HG03108 (cell line): ENCODE measurements at regions not wholly inside any gene's neighbourhood (a gene's known extent, or its start where the extent isn't known, plus 50 kb on each side); places are given as distances from the start of the nearest gene placed in this dataset.

ENCODE experiments used
- ATAC-seq: cut with Tn5 transposase; IDR thresholded peaks from one replicate; pipeline ENCODE4 v1.9.1; 2021; ENCODE audit warnings: moderate library complexity; ENCODE audit not compliant: unreplicated experiment

DNA sequence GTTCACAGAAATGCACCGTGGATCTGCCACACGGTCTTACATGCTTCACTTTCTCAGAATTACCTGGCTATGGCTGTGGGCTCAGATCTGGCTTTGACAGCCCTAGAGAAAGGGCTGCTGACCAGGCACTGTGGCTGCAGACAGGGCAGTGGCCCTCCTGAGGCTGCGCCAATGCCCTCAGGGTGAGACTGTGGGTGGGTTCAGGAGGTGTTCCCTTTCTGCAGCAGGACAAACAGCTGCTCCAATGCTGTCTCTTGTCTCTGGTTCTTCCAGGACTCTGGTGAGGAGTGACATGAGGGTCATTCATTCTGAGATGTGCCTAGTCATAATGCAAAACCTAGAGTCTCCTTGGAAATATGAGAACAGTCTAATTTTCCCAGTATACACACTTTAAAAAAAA lies 90.5 kb upstream of the SMIM21 start:
- ATAC-seq: no peak

DNA sequence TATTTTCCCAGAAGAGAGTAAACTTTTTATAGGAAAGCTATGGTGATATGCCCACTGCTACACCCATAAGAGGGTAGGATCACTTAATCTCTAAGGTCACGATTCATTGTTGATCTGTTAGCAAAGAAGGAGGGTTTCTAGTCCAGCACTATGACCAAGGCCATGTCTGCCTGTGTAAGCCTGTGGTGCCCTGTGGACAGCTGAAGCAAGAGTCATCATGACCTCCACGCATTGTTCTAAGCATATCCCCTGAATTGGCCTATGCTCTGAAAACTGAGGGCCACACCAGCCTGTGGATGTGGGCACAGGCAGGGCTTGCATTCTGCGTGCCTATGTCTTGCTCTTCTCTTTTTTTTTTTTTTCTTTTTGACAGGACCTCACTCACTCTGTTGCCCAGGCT lies 89.8 kb upstream of the SMIM21 start:
- no peak for ATAC-seq

DNA sequence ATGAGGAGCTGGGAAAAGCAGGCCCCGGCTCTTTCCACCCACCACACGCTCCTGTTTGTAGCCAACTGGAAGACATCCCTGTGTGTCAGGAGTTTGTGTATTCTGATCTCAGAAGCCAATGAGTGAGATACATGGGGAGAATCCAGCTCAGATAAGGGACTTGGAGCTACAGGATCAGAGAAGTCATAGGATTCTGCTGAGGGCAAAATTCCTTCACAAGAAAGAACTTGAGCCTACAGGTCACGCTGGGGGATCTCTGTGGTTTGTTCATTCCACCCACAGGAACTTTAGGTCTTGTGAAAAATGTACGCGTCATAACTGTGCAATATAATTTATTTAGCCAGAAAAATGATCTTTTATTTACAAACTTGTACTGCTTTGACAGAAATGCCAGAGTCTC lies 80.1 kb upstream of the SMIM21 start:
- no peak for ATAC-seq

DNA sequence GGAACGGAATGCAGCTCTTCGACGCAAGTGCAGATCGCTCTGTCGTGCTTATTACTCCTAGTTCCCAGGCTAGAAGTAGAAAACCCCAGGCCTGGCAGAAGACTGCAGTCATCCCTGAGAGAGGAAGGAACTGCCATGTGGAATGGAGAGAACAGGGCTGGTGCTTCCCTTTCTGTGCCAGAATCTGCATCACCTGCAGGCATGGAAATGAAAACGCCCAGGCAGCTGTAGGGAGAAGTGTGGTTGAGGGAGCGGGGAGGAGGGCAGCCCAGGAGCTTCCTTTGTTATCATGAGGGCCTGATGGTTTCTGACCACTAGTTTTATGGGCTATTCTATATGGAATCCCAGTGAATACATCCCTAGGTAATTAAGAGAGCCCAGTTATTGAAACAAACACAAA lies 79.4 kb upstream of the SMIM21 start:
- no peak for ATAC-seq

DNA sequence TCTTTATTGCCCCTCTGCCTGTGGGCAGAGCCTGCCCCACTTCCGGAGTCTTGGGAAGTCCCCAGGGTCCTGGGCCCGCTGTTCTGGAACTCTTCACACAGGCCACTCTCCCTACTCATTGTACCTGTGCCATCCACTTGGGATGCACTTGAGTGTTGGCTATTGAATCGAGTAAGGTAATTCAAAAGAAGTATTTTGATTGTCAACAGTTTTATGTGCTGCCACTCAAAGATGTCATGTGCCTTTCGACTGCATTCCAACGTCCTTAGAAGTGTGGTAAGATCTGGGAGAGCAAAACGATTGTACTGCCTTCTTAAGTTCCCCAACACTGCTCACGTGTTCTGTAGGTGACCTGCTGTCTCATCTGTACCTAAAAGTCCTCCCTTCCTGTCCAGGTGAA lies 77.0 kb upstream of the SMIM21 start:
- ATAC-seq: no peak

DNA sequence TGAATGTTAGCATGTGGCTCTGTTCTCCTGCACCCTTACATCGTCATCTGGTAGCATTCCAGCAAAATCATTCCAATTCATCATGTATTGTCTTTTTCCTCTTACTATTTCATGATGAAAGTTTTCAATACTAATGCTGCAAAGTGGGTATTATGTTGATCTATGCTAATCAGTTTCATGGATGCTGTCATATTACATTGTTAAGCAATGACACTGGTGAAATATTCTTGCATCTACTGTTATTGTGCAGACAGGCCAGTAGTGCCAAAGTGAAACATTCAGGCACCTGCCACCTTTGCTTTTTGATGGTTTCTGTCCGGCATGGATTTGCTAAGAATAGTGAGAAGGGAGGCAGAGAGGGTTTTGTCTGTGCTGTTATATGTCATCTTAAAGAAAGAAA lies 76.1 kb upstream of the SMIM21 start:
- no peak for ATAC-seq

DNA sequence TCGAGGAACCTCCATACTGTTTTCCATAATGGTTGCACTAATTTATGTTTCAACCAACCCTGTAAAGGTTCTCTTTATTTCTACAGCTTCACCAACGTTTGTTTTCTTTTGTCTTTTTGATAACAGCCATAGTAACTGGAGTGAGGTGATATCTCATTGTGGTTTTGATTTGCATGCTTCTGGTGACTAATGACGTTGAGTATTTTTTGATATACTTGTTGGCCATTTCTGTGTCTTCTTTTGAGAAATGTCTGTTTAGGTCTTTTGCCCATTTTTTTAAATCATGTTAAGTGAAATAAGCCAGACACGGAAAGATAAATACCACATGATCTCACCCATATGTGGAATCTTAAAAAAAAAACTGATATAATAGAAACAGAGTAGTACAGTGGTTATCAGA lies 74.8 kb upstream of the SMIM21 start:
- ATAC-seq: no peak

DNA sequence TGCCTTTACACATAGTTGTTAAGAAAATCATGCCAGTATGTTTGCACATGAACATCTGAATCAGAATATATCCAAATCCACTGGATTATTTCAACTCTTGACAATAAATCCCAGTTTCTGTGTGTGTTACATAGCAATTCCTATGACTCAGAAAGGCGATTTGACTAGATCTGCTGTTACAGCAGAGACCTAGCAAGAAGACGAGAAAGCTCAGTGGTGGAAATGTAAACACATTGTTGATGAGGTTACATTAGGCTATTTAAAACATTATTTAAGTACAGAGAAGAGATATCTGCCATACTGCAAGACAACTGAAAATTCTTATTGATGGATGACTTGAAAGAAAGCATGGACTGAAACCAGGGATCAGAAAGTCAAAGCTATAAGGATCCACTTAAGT lies 73.0 kb upstream of the SMIM21 start:
- no peak for ATAC-seq

DNA sequence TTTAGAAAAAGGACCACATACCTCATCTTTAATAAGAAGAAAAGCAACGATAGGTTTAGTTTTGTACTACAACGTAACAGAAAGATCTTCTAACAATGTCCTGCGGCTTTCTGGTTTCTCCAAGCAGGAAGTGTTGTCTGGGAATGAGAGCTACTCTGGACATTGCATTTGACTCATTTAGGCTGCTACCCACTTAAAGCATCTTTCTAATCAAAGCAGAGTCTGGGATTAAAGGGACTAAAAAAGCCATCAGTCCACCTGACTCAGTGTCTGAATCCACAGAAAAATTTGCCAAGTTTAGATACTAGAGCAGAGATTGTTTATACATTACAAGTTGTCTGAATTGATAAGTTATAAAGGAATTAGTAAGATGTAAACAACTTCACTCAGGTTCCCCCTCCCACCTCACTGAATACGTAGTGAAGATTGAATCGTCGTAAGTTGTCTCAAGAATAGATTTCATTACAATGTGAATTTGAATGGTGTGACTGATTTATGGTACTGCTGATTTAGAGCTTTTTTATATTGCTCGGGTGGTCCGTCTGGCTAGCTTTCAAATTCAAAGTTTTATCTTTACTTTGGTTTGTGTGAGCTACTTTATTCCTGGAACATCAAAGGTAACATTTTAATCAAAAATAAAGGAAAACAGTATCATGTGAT lies 70.2 kb upstream of the SMIM21 start:
- ATAC-seq: no peak

DNA sequence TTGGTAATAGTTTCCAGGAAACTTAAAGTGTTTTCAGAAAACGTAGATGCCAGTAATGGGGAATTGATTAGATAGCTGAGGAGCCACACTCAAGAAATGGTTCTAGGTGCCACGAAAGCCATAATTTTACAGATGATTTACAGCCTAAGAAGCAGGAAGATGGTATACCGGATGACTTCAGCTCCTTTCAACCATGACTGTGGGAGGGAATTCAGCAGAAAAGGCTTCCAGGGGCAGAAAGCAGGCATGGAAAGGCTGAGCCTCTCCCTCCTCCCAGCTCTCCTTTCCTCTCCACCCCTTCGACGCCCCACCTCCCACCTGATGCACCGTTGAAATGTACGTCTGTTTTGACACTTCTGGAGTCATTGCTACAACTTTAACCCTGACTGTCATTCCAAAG lies 68.6 kb upstream of the SMIM21 start:
- no peak for ATAC-seq

DNA sequence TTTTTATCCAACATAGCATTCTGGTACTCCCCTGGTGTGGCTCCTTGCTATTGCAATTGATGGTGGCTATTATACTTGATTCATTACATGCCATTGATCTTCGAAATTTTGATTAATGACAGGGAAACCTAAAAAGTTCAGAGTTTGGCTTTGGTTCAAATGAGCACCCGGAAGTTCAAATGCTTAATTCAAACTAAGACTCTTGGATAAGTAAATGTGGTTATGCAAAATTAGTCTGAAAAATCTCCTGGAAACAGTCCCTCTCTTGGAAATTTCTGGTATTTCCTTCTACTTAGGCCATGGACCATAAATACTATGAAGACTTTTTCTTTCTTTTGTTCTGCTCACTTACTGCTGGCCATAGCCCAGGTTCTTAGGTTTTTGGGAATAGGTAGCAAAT lies 65.3 kb upstream of the SMIM21 start:
- no peak for ATAC-seq

DNA sequence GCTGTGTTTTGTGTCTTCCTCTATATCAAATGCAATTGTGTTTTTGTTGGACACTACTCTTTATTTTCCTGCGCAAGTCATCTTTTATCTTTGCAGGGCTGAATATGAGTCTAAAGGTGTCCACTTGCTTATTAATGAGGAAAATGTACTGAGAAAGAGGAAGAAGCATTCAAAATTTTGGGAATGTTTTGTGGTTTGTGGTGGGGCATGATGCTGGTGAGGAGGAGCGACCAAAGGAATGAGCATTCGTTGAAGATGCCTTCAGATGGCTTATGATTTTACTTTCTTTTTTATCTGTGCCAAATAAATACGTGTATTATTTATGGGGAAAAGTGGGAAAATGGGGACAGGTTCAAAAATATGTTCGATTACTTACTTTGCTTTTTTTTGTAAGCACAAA lies 63.9 kb upstream of the SMIM21 start:
- no peak for ATAC-seq

DNA sequence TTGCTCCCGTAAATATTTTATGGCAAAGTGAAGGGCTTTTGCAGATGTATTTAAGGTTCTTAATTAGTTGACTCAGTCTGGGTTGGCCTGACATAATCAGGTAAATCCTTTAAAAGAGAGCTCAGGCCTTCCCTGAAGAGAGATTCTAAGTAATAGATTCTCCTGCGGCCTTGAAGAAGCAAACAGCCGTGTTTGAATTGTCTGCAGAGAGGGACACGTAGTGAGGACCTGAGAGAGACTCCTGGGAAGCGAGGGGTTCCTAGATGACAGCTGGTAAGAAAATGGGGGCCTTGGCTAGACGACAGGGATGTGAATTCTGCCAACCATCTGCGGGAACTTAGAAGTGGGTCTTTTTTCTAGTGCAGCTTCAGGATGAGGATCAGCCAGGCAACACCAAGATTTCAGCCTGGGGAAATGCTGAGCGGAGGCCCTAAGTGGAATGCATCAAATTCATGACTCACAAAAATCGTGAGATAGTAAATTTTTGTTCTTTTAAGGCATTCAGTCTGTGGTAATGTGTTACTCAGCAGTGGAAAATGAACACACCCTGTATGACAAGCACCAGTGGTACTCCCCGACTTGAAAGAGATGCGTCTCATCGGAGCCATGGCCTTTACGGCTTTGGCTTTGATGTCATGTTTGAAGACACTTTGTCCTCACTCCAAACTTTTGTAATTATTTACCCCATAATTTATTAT lies 62.1 kb upstream of the SMIM21 start:
- ATAC-seq: no peak

DNA sequence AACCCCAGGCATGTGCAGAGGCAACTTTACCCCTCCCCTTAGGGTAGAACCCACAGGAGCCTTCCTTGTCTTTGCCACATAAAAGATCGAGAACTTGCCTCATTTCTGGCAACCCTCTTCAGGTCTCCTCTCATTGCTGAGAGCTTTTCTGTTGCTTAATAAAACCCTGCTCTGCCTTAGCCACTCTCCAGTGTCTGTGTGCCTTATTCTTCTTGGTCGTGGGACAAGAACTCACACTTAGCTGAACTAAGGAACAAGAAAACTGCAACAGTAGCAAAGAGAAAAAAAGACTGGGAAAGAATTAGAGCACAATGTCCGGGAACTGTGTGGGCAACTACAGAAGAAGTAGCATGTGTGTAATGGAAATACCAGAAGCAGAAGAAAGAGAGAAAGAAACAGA lies 56.2 kb upstream of the SMIM21 start:
- no peak for ATAC-seq

DNA sequence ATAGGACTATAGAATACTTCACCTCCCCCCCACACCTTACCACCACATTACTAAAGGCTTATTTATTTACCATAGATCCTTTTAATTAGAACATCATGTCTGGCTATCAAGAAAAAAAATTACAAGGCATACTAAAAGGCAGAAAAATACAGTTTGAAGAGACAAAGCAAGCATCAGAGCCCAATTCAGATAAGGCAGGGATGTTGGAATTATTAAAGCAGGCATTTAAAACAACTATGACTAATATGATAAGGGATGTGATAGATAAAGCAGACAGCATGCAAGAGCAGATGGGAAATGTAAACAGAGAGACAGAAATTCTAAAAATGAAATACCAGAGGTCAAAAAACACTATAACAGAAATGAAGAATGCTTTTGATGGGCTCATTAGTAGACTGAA lies 55.4 kb upstream of the SMIM21 start:
- ATAC-seq: no peak

DNA sequence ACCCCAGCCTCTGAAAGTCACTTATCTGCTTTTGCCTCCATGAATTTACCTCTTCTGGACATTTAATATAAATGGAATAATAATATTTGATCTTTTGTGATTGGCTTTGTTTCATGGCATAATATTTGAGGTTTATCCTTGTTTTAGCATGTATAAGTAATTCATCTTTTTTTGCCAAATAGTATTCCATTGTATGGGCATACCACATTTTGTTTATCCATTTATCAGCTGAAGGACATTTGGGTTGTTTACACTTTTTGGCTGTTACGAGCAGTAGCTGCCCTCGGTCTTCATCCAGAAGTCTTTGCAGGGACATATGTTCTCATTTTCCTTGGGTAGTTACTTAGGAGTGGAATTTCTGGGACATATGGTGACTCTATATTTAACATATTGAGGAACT lies 53.0 kb upstream of the SMIM21 start:
- ATAC-seq: no peak

DNA sequence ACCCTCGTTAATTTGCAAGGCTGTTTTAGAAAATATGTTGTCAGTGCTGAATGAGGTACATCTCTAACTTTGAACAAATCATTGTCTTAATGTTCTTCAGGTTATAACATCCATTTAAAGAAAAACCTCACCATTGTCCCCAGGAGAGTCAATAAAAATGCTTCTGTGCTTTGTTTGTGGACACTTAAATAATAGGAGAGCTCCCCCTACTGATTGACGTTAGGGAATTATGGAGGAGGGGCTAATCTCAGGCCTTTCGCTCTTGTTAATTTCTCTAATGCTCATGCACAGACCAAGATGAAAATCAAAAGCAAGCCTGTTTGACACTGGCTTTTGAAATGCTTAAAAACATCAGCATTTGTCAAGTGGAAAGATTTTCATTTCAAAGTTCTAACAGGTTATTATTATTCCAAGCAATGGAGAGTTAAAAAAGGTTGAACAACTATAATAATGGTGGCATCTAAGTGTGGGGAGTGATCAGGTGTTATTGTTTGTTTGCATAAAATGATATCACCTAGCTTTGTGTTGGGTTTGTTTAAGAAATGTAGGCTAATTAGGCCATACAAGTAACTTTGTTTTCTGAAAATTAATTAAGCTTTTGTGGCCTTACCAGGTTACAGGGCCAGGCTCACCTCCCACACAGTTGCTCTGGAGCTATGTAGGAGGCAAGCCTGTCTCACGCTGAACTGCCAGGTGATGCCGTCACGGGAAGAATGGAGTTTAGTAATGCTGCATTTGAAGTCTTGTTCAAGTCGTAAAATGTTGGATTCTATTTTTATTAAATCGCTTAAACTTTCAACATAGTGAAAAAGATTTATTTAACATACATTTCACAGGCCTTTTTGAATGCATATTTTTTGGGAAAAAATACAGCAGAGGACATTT lies 51.7 kb upstream of the SMIM21 start:
- peak; percentile 47 for ATAC-seq

DNA sequence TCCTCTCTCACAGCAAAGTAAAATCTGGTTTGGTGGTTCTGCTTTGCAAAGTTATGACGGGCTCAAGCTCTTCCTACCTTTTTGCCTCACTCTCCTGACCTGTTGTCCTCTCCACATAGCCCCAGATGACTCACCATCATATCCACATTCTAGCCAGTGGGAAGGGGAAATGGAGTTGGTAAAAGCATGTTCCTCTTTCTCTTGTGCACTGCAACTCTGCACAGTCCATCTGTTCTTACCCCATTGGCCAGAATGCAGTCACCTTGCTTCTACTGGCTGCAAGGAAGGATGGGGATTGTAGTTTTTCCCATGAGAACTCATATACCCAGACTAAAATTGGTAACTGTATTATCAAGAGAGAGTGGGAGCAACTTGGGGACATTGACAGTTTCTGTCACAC lies 50.4 kb upstream of the SMIM21 start:
- no peak for ATAC-seq
